ENCODE measurements at regions not wholly inside any gene's neighbourhood (a gene's known extent, or its start where the extent isn't known, plus 50 kb on each side); places are given as distances from the start of the nearest gene placed in this dataset.

DNA sequence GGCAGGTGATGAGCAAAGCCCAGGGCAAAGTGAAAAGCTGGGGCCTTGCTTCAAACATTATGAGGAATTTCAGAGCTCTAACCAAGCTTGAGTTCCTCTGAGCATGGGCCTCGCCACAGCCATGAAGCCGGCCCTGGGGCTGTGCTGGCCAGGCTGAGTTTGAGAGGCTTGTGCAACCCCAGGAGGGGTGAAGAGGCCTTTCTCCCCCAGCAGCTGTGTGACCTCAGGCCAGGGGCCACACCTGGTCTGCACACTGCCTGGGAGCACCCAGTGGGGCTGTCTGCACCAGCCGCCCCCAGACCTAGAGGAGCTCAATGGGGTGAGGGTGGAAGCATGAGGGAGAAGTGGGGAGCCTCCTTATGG, 204.9 kb upstream of the C14orf180 start:
- H3K4me3 ChIP-seq (ENCODE audit: control insufficient read depth, low read depth, low read length), result no peak overlapping the region
- TF ChIP-seq, protein P1, sequence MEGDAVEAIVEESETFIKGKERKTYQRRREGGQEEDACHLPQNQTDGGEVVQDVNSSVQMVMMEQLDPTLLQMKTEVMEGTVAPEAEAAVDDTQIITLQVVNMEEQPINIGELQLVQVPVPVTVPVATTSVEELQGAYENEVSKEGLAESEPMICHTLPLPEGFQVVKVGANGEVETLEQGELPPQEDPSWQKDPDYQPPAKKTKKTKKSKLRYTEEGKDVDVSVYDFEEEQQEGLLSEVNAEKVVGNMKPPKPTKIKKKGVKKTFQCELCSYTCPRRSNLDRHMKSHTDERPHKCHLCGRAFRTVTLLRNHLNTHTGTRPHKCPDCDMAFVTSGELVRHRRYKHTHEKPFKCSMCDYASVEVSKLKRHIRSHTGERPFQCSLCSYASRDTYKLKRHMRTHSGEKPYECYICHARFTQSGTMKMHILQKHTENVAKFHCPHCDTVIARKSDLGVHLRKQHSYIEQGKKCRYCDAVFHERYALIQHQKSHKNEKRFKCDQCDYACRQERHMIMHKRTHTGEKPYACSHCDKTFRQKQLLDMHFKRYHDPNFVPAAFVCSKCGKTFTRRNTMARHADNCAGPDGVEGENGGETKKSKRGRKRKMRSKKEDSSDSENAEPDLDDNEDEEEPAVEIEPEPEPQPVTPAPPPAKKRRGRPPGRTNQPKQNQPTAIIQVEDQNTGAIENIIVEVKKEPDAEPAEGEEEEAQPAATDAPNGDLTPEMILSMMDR (conservative IDR thresholded peaks at IDR 0.05; ENCODE audit: control insufficient read depth, insufficient read depth, low read depth, low read length), result no peak
- DNase-seq (ENCODE audit: low read depth), result no peak

DNA sequence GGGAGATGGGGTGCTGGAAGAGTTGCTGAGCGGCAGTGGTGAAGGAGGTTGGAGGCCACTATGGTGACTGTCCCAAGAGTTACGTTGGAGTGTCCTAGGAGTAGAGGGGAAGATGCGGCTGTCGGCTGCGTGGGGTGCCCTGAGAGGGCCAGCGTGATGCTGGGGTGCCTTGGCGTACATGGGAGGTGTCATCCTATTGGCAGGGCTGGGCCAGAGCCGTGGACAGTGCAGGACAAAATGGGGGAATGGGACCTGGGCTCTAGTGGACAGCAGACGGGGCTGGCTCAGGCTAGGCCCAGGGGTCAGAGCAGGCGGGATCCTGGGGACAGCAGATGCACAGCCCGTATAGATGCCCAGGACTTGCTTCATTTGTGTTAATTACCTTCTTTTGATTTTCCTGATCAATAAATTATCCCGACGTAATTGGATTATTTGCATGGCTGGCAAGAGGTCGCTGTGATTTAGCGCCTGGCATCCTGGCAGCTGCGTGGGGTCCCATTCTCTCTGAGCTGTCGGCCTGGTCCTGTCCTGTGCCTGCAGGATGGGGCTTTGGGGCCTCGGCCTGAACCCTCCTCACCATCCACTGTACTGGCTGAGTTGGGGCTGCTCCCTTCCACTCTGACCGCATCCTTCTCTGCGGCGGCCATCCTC, 203.9 kb upstream of the C14orf180 start:
- H3K4me3 ChIP-seq (ENCODE audit: control insufficient read depth, low read depth, low read length), result no peak overlapping the region
- DNase-seq (ENCODE audit: low read depth), result no peak
- TF ChIP-seq, protein P1 (conservative IDR thresholded peaks at IDR 0.05; ENCODE audit: control insufficient read depth, insufficient read depth, low read depth, low read length), result no peak

DNA sequence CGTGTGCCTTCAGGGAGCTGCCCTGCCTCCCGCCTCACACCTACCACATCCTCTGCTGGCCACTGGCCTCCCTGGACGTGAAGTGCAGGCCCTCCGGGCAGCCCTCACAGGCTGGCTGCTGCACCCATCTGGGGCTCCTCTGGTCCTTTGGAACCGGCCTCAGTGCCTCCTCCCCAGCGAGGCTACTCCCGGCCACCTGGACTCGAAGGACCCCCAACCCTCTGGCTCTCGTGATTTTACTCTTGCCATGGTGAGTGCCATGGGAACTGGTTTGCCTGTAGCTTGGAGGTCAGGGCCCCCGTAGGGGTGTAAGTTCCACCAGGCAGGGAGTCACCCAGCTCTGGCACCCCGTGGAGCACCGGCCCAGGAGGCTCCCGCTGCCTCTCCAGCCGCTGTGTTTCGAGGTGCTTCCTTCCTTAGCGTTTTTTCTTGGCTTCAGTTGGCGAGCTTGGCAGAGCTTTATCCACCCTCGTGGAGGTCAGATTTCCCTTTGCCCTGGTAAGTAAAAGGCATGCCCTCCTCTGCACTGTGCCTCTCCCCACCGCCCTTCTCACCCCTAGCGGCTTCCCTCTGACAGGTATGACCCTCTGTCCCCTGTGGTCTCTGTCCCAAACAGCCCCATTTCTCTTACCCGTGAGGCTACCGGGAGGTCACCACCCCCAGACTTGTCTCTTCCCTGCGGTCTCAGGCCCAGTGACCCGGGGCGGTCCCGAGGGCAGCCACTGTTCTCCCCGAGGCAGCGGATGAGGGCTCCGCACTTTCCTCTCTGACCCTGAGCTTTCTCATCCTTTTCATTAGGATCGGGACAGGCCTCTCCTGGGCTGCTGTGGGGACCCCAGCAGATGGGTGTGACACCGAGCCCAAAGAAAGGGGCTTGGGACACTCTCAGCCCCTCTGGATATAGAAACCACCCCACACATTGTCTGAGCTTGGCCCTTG, 203.1 kb upstream of the C14orf180 start:
- no peak overlapping the region for H3K4me3 ChIP-seq (ENCODE audit: control insufficient read depth, low read depth, low read length)
- DNase-seq (ENCODE audit: low read depth), result no peak
- TF ChIP-seq, protein P1 (conservative IDR thresholded peaks at IDR 0.05; ENCODE audit: control insufficient read depth, insufficient read depth, low read depth, low read length), result no peak

DNA sequence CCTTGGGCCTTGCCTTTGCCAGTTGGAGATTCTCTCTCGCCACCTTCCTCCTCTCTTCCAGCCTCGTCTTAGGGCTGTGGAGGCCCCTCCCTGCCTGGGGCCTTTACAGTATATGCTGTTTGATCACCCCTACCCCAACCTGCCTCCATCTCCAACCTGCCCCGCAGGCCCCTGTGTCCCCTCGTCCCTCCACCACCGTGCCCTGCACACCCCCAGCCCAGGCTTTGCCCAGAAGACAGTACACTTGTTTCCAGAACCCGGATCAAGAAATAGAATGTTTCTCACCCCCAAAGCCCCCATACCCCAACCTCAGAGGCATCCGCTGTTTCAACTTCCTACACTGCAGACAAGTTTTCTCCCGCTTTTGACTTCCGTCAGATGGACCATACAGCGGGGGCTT, 202.3 kb upstream of the C14orf180 start:
- TF ChIP-seq, protein P1 (conservative IDR thresholded peaks at IDR 0.05; ENCODE audit: control insufficient read depth, insufficient read depth, low read depth, low read length), result no peak
- no peak overlapping the region for H3K4me3 ChIP-seq (ENCODE audit: control insufficient read depth, low read depth, low read length)
- no peak for DNase-seq (ENCODE audit: low read depth)

DNA sequence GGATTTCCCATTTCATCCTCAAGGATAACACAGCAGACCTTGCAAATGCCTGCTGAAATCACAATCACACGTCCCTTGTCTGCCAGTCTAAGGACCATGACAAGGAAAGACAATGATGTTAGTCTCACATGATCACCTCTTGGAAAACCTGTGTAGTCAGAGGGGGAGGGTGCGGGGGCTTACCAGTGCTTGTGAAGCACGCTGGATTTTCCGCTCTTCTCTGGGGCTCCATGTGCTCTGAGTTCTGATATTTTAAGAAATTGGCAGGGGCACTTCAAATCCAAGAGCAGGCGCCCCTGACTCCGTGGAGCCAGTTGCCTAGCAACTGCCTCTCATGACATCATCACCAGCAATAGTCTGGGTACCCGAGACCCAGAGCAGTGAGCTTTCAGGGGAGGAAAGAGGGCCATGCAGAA, 200.9 kb upstream of the C14orf180 start:
- DNase-seq (ENCODE audit: low read depth), result no peak
- TF ChIP-seq, protein P1 (conservative IDR thresholded peaks at IDR 0.05; ENCODE audit: control insufficient read depth, insufficient read depth, low read depth, low read length), result no peak
- H3K4me3 ChIP-seq (ENCODE audit: control insufficient read depth, low read depth, low read length), result no peak overlapping the region

DNA sequence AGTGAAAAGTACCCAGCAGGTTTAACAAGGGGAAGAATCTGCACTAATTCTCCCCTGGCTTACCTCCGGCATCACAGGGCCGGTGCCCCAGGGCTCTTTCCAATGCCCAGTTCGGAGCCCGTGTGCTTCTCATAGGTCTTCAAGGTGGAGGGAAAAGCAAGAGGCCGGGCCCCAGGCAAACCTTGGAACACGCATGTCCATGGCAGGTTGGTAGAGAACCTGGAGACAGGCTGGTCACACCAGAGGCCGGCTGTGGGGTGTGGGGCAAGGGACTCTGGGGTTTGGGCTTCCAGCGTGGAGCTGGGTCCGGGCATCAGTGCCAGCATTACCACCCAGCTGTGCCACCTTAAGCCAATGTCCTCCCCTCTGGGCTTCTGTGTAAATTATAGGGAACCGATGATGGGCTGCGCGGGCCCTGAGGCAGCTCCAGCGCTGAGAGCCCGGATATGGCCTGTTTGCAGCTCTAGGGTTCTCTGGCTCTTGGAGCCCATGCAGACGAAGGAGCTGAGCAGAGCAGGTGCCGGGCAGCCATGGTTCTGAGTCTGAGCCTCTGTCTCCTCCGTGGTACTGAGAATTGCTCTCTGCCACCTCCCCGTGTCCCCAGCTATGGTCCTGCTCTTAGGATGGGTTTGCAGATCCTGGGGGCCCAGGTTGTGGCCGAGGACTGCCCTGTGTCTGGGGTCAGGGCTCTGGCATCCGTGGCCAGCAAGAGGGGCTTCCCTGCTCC, 197.0 kb upstream of the C14orf180 start:
- TF ChIP-seq, protein P1 (conservative IDR thresholded peaks at IDR 0.05; ENCODE audit: control insufficient read depth, insufficient read depth, low read depth, low read length), result no peak
- no peak for DNase-seq (ENCODE audit: low read depth)

More for the DNA sequence above, 197.0 kb upstream of the C14orf180 start:
- H3K4me3 ChIP-seq (ENCODE audit: control insufficient read depth, low read depth, low read length), result no peak overlapping the region
